GM10266 (cell line): ENCODE measurements at regions not wholly inside any gene's neighbourhood (a gene's known extent, or its start where the extent isn't known, plus 50 kb on each side); places are given as distances from the start of the nearest gene placed in this dataset.

ENCODE experiments used
- DNase-seq: peaks from one replicate; pipeline ENCODE4 v3.0.0; 2012; ENCODE audit errors: extremely low spot score
- TF ChIP-seq, protein P1 (sequence below): IDR thresholded peaks from 2 replicates; pipeline ENCODE4 v1.5.1; 2012; ENCODE audit warnings: mild to moderate bottlenecking, low read depth; ENCODE audit not compliant: control insufficient read depth, insufficient read depth; ENCODE audit errors: missing control alignments

- TF ChIP-seq, protein P1, sequence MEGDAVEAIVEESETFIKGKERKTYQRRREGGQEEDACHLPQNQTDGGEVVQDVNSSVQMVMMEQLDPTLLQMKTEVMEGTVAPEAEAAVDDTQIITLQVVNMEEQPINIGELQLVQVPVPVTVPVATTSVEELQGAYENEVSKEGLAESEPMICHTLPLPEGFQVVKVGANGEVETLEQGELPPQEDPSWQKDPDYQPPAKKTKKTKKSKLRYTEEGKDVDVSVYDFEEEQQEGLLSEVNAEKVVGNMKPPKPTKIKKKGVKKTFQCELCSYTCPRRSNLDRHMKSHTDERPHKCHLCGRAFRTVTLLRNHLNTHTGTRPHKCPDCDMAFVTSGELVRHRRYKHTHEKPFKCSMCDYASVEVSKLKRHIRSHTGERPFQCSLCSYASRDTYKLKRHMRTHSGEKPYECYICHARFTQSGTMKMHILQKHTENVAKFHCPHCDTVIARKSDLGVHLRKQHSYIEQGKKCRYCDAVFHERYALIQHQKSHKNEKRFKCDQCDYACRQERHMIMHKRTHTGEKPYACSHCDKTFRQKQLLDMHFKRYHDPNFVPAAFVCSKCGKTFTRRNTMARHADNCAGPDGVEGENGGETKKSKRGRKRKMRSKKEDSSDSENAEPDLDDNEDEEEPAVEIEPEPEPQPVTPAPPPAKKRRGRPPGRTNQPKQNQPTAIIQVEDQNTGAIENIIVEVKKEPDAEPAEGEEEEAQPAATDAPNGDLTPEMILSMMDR: no peak
- DNase-seq: no peak
Measured at GRCh38 chr14:106505366-106505765, 979.0 kb downstream of the TMEM121 start.

DNA sequence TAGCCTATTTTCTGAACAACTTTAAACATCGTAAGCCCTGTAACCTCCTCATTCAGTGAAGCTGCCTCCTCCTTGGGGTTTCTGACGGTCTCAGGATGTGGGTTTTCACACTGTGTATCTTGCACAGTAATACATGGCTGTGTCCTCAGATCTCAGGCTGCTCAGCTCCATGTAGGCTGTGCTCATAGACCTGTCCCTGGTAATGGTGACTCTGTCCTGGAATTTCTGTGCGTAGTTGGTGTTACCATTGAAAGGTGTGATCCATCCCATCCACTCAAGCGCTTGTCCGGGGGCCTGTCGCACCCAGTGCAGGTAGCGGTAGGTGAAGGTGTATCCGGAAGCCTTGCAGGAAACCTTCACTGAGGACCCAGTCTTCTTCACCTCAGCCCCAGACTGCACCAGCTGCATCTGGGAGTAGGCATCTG lies 980.5 kb downstream of the TMEM121 start:
- DNase-seq: no peak
- TF ChIP-seq, protein P1: no peak

DNA sequence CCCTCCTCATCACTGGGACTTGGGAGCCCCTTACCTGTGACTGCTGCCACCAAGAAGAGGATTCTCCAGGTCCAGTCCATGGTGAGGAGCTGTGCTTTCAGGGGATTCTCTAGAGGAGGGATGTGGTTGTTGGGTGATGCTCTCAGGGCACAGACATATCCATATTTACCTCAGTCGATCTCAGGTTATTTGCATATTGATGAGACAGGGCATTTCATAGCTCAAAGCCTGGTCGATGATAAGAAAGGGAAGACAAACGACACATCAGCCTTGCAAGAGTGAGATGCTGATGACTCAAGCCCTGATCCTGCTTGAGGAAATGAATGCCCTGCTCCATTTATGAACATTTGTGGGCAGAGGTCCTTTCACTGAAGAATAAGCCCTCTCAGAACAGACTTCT lies 981.0 kb downstream of the TMEM121 start:
- no peak for DNase-seq
- TF ChIP-seq, protein P1: no peak

DNA sequence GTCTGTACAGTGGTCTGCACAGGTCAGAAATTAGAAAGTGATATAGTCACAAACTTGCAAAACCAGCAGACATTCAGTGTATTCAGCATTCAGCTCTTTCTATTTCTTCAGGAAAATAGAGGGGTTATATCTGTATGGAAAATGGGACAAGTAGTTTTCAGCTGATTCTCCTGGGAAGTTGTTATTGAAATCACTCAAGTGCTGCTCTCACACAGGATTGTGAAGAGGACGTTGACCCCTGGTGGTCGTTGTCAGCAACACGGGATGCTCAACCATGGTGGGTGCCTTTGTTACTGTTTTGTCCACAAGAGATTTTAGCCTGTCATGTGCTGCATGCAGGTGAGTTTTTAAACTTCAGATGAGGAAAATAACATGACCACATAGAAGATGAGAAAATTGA lies 981.8 kb downstream of the TMEM121 start:
- TF ChIP-seq, protein P1: no peak
- no peak for DNase-seq

- no peak for DNase-seq
- TF ChIP-seq, protein P1: no peak
Measured at GRCh38 chr14:106509176-106509575, 982.8 kb downstream of the TMEM121 start.

DNA sequence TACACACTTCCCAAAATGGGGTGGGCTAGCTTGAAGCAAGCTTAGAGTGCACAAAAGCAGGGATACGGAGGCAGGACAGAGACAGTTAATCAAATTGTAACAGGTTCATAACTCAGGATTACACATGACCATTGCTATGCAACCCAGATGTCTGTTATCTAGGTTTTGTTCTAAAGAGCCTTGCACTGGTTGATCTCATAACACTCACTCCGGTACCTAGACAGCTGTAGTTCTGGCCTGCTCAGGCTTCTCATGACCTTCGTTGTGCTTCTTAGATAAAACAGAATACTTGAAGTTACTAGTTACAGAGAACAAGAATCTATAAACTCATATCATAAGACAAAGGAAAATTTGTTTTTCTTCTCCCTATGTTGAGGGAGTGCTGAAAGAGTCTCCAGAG lies 983.4 kb downstream of the TMEM121 start:
- TF ChIP-seq, protein P1: no peak
- no peak for DNase-seq

GRCh38 chr14:106511006-106511799 lies 984.8 kb downstream of the TMEM121 start:
- no peak for DNase-seq
- TF ChIP-seq, protein P1: no peak
